DMS153 treated with DMSO at 0.1 percent for 48 hours (cell line): ENCODE measurements at regions not wholly inside any gene's neighbourhood (a gene's known extent, or its start where the extent isn't known, plus 50 kb on each side); places are given as distances from the start of the nearest gene placed in this dataset.

ENCODE experiments used
- DNase-seq: peaks from one replicate; lab custom pipeline; 2025; ENCODE audit not compliant: unreplicated experiment; lab: John Stamatoyannopoulos, UW

- no peak for DNase-seq
These were observed 76.7 kb upstream of the SALL3 start for GRCh38 chr18:78902795-78903435.

GRCh38 chr18:78903436-78904178 lies 76.0 kb upstream of the SALL3 start:
- DNase-seq: no peak

GRCh38 chr18:78904179-78904531 lies 75.5 kb upstream of the SALL3 start:
- DNase-seq: no peak

GRCh38 chr18:78905334-78905733 lies 74.3 kb upstream of the SALL3 start:
- no peak for DNase-seq

GRCh38 chr18:78906066-78906465 lies 73.6 kb upstream of the SALL3 start:
- no peak for DNase-seq

GRCh38 chr18:78908462-78909260 lies 71.0 kb upstream of the SALL3 start:
- DNase-seq: no peak

- no peak for DNase-seq
These were observed 67.8 kb upstream of the SALL3 start for GRCh38 chr18:78911751-78912283.

GRCh38 chr18:78912336-78912735 lies 67.3 kb upstream of the SALL3 start:
- DNase-seq: no peak

- DNase-seq: no peak
These were observed 66.8 kb upstream of the SALL3 start for GRCh38 chr18:78912844-78913243.

- DNase-seq: no peak
These were observed 66.2 kb upstream of the SALL3 start for GRCh38 chr18:78913395-78913794.

- no peak for DNase-seq
These were observed 65.8 kb upstream of the SALL3 start for GRCh38 chr18:78913830-78914231.

GRCh38 chr18:78914249-78914935 lies 65.2 kb upstream of the SALL3 start:
- DNase-seq: peak; percentile 32

- DNase-seq: no peak
These were observed 64.1 kb upstream of the SALL3 start for GRCh38 chr18:78915446-78916008.

GRCh38 chr18:78918707-78919106 lies 60.9 kb upstream of the SALL3 start:
- DNase-seq: no peak

GRCh38 chr18:78919956-78920355 lies 59.7 kb upstream of the SALL3 start:
- DNase-seq: no peak

- no peak for DNase-seq
These were observed 59.0 kb upstream of the SALL3 start for GRCh38 chr18:78920456-78921138.

GRCh38 chr18:78922856-78923255 lies 56.8 kb upstream of the SALL3 start:
- DNase-seq: no peak

GRCh38 chr18:78924301-78924700 lies 55.3 kb upstream of the SALL3 start:
- no peak for DNase-seq

- DNase-seq: no peak
These were observed 54.7 kb upstream of the SALL3 start for GRCh38 chr18:78924786-78925540.
